GM23248 (cell line): ENCODE measurements at regions not wholly inside any gene's neighbourhood (a gene's known extent, or its start where the extent isn't known, plus 50 kb on each side); places are given as distances from the start of the nearest gene placed in this dataset.

Source experiments
- DNase-seq: peaks from one replicate; pipeline ENCODE4 v3.0.0-alpha.2; 2015
- H2AFZ ChIP-seq: fragments of 200-600 bp; sonication (generic); 2 replicates; pipeline ENCODE4 v1.6.1; 2016; ENCODE audit warnings: antibody characterized with exemption
- H3F3A ChIP-seq: fragments of 200-600 bp; sonication (generic); 2 replicates; pipeline ENCODE4 v1.6.1; 2016; ENCODE audit warnings: mild to moderate bottlenecking, antibody characterized with exemption, mixed run types; ENCODE audit not compliant: insufficient read depth
- H3K27ac ChIP-seq: fragments of 200-600 bp; sonication (generic); 2 replicates; pipeline ENCODE4 v1.5.1; 2016; ENCODE audit warnings: mild to moderate bottlenecking
- H3K27me3 ChIP-seq: fragments of 200-600 bp; sonication (generic); replicated peaks from 2 replicates; pipeline ENCODE4 v1.6.1; 2016; ENCODE audit warnings: mild to moderate bottlenecking; ENCODE audit not compliant: insufficient read depth
- H3K36me3 ChIP-seq: fragments of 200-600 bp; sonication (generic); 2 replicates; pipeline ENCODE4 v1.6.1; 2016; ENCODE audit warnings: low read depth, mild to moderate bottlenecking
- H3K4me1 ChIP-seq: fragments of 200-600 bp; sonication (generic); 2 replicates; pipeline ENCODE4 v1.6.1; 2016; ENCODE audit warnings: mild to moderate bottlenecking; ENCODE audit not compliant: insufficient read depth
- H3K4me2 ChIP-seq: fragments of 200-600 bp; sonication (generic); one replicate; pipeline ENCODE4 v1.6.1; 2016; ENCODE audit warnings: mild to moderate bottlenecking; ENCODE audit not compliant: unreplicated experiment
- H3K4me3 ChIP-seq: fragments of 200-600 bp; sonication (generic); 2 replicates; pipeline ENCODE4 v1.5.1; 2016; ENCODE audit warnings: mild to moderate bottlenecking
- H3K79me2 ChIP-seq: fragments of 200-600 bp; sonication (generic); 2 replicates; pipeline ENCODE4 v1.6.1; 2016; ENCODE audit warnings: mild to moderate bottlenecking; ENCODE audit not compliant: insufficient read depth
- H3K9ac ChIP-seq: fragments of 200-600 bp; sonication (generic); 2 replicates; pipeline ENCODE4 v1.6.1; 2016; ENCODE audit warnings: mild to moderate bottlenecking
- H3K9me2 ChIP-seq: fragments of 200-600 bp; sonication (generic); 2 replicates; pipeline ENCODE4 v1.6.1; 2016; ENCODE audit warnings: mixed run types, mild to moderate bottlenecking, moderate library complexity; ENCODE audit not compliant: insufficient read depth
- H3K9me3 ChIP-seq: fragments of 200-600 bp; sonication (generic); one replicate; pipeline ENCODE4 v1.6.1; 2017; ENCODE audit warnings: low read depth
- H4K20me1 ChIP-seq: fragments of 200-600 bp; sonication (generic); 2 replicates; pipeline ENCODE4 v1.6.0; 2016; ENCODE audit not compliant: insufficient read depth
- EZH2 ChIP-seq: fragments of 200-600 bp; sonication (generic); IDR thresholded peaks from 2 replicates; pipeline ENCODE4 v1.6.1; 2018; ENCODE audit warnings: antibody characterized with exemption, mild to moderate bottlenecking; ENCODE audit not compliant: insufficient read depth, poor library complexity, severe bottlenecking
- EZH2phosphoT487 ChIP-seq: fragments of 200-600 bp; sonication (generic); IDR thresholded peaks from 2 replicates; pipeline ENCODE4 v1.6.1; 2018; ENCODE audit warnings: antibody characterized with exemption, moderate library complexity, mild to moderate bottlenecking, low read depth; ENCODE audit not compliant: insufficient read depth
- WGBS, 2 experiments: methylation state at CpG; one replicate each; pipeline ENCODE4 v1.1.6; 2015 to 2017; ENCODE audit warnings: low lambda C conversion rate in 2 of 2, low coverage in 1 of 2; ENCODE audit errors: missing lambda C conversion rate in 2 of 2; 5-methylcytosine and 5-hydroxymethylcytosine counted together
- in situ Hi-C: fragments of 300-500 bp; cut with MboI; formaldehyde crosslinking; loops from 2 replicates; pipeline ENCODE4 v1.15.0; 2020

- Histone ChIP-seq H2AFZ (no peak overlapping the region), H3K4me1 (no peaks in the 10 kb centered on the region), H3K79me2 (no peaks in the 10 kb centered on the region), H3K27ac (no peak overlapping the region), H3F3A (no peaks in the 10 kb centered on the region), H3K27me3 (no peaks in the 10 kb centered on the region), H3K9me2 (no peaks in the 10 kb centered on the region), H3K9ac (no peak overlapping the region), H3K36me3 (no peaks in the 10 kb centered on the region), H4K20me1 (no peaks in the 10 kb centered on the region), H3K4me2 (no peak overlapping the region), H3K9me3 (no peaks in the 10 kb centered on the region), H3K4me3 (no peak overlapping the region)
- TF ChIP-seq EZH2: no peak
- no peak for TF ChIP-seq EZH2phosphoT487
- no peak for DNase-seq
- WGBS, 2 experiments: 3 to 8% methylated on average over 1 of the region's 1 CpG
- in situ Hi-C loops: no loop called here
Measured at GRCh38 chr7:49346195-49346899, 422.0 kb downstream of the CDC14C start.

DNA sequence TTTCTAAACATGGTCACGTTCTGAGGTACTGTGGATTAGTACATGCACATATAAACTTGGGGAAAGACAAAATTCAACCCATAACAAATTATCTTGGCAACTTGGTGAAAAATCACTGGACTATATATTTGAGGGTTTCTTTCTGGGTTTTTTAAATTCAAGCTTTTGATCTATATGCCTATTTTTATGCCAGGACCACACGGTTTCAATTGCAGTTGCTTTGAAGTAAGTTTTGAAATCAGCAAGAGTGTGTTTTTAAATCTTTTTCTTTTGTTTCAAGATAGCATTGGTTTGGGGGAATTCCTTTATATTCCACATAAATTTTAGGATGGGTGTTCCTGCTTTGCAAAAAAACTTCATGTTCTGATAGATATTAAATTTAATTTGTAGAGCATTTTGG, 406.4 kb upstream of the VWC2 start:
- no peak overlapping the region for H3K9ac ChIP-seq
- H3K9me3 ChIP-seq: no peaks in the 10 kb centered on the region
- no peaks in the 10 kb centered on the region for H3F3A ChIP-seq
- no peaks in the 10 kb centered on the region for H4K20me1 ChIP-seq
- TF ChIP-seq EZH2 (no peak), EZH2phosphoT487 (no peak)
- H3K4me3 ChIP-seq: no peak overlapping the region
- no peak overlapping the region for H3K27ac ChIP-seq
- H3K27me3 ChIP-seq: no peaks in the 10 kb centered on the region
- H3K9me2 ChIP-seq: no peaks in the 10 kb centered on the region
- no peaks in the 10 kb centered on the region for H3K36me3 ChIP-seq
- H3K79me2 ChIP-seq: no peaks in the 10 kb centered on the region
- DNase-seq: no peak
- no peak overlapping the region for H2AFZ ChIP-seq
- WGBS, 2 experiments: 1% methylated on average over 2 of the region's 2 CpGs
- H3K4me1 ChIP-seq: no peaks in the 10 kb centered on the region
- H3K4me2 ChIP-seq: no peak overlapping the region
- in situ Hi-C loops: no loop called here

- Histone ChIP-seq H3K9me2 (no peaks in the 10 kb centered on the region), H4K20me1 (no peaks in the 10 kb centered on the region), H3K4me1 (no peaks in the 10 kb centered on the region), H3K9ac (no peak overlapping the region), H3K27ac (no peak overlapping the region), H3K4me2 (no peak overlapping the region), H3K79me2 (no peaks in the 10 kb centered on the region), H3K27me3 (no peaks in the 10 kb centered on the region), H2AFZ (no peak overlapping the region), H3K4me3 (no peak overlapping the region), H3F3A (no peaks in the 10 kb centered on the region), H3K36me3 (no peaks in the 10 kb centered on the region), H3K9me3 (peaks cover 3% of the 10 kb centered on the region)
- no peak for DNase-seq
- in situ Hi-C loops: no loop called here
- 8 to 12% methylated on average over 1 of the region's 1 CpG for WGBS, 2 experiments
- TF ChIP-seq EZH2phosphoT487 (no peak), EZH2 (no peak)
Measured at GRCh38 chr7:49371771-49372170, 401.7 kb upstream of the VWC2 start.

DNA sequence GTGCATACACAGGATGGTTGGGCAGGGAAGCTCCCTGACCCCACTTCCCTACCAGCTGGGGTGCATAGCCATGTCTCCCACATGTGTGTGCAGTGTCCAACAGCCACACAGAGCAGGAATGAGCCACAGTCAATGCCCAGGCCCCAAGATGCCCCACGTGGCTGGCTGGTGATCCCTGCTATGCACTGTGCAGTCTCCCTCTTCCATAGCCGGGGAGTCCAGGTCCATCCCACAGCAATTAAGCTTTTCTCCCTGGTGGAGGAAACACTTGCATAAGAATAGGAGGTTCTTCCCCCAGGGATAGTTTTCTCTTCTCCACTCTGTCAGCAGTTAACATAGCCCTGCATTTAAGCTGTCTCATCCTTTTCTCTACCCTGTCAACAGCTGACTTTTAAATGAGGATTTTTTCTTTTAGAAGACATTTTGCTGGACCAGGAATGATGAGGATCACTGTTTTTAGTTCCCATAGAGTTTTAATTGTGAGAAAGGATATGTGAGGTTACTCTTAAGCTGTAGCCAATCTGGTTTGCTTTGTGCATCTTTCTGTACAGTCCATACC, 396.5 kb upstream of the VWC2 start:
- WGBS, 2 experiments: 7 to 34% methylated on average over 2 of the region's 2 CpGs
- H3K27ac ChIP-seq: no peak overlapping the region

More for the DNA sequence above, 396.5 kb upstream of the VWC2 start:
- no peak overlapping the region for H3K9ac ChIP-seq
- no peaks in the 10 kb centered on the region for H3F3A ChIP-seq
- TF ChIP-seq EZH2: no peak
- no peak for TF ChIP-seq EZH2phosphoT487
- H3K36me3 ChIP-seq: no peaks in the 10 kb centered on the region
- H3K79me2 ChIP-seq: no peaks in the 10 kb centered on the region
- in situ Hi-C loops: no loop called here
- H3K9me3 ChIP-seq: peaks cover 3% of the 10 kb centered on the region
- H4K20me1 ChIP-seq: no peaks in the 10 kb centered on the region
- no peak overlapping the region for H3K4me3 ChIP-seq
- no peak for DNase-seq
- H2AFZ ChIP-seq: no peak overlapping the region
- no peak overlapping the region for H3K4me2 ChIP-seq
- no peaks in the 10 kb centered on the region for H3K27me3 ChIP-seq
- H3K4me1 ChIP-seq: no peaks in the 10 kb centered on the region
- no peaks in the 10 kb centered on the region for H3K9me2 ChIP-seq
